ENCODE measurements at regions not wholly inside any gene's neighbourhood (a gene's known extent, or its start where the extent isn't known, plus 50 kb on each side); places are given as distances from the start of the nearest gene placed in this dataset.
"Not testable (repeated sequence)": the region's sequence is repeated elsewhere in the genome, so short reads cannot be mapped to it uniquely, and the experiment has no call there.

DNA sequence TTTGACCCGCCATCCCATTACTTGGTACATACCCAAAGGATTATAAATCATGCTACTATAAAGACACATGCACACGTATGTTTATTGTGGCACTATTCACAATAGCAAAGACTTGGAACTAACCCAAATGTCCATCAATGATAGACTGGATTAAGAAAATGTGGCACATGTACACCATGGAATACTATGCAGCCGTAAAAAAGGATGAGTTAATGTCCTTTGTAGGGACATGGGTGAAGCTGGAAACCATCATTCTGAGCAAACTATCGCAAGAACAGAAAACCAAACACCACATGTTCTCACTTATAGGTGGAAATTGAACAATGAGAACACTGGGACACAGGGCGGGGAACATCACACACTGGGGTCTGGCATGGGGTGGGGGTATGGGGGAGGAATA is 57.1 kb upstream of the GMDS start:
- TF ChIP-seq, protein P1, sequence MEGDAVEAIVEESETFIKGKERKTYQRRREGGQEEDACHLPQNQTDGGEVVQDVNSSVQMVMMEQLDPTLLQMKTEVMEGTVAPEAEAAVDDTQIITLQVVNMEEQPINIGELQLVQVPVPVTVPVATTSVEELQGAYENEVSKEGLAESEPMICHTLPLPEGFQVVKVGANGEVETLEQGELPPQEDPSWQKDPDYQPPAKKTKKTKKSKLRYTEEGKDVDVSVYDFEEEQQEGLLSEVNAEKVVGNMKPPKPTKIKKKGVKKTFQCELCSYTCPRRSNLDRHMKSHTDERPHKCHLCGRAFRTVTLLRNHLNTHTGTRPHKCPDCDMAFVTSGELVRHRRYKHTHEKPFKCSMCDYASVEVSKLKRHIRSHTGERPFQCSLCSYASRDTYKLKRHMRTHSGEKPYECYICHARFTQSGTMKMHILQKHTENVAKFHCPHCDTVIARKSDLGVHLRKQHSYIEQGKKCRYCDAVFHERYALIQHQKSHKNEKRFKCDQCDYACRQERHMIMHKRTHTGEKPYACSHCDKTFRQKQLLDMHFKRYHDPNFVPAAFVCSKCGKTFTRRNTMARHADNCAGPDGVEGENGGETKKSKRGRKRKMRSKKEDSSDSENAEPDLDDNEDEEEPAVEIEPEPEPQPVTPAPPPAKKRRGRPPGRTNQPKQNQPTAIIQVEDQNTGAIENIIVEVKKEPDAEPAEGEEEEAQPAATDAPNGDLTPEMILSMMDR (IDR thresholded peaks at IDR 0.05; ENCODE audit: low read length) = not testable (repeated sequence)
- TF ChIP-seq EZH2 (IDR thresholded peaks at IDR 0.05; ENCODE audit: borderline replicate concordance, low read length) = not testable (repeated sequence)

Measured in OCI-LY1 (cell line).